NCI-H1694 treated with DMSO at 0.1 percent for 48 hours (cell line): ENCODE measurements at regions not wholly inside any gene's neighbourhood (a gene's known extent, or its start where the extent isn't known, plus 50 kb on each side); places are given as distances from the start of the nearest gene placed in this dataset.

Experiments
- DNase-seq: peaks from one replicate; lab custom pipeline; 2025; lab: John Stamatoyannopoulos, UW

- no peak for DNase-seq
Observed at GRCh38 chr3:71850654-71851053, 65.7 kb upstream of the PROK2 start.

- DNase-seq = no peak
Observed at GRCh38 chr3:71849681-71850080, 64.7 kb upstream of the PROK2 start.

- DNase-seq = no peak
Observed at GRCh38 chr3:71847794-71848193, 62.8 kb upstream of the PROK2 start.

- DNase-seq = no peak
Observed at GRCh38 chr3:71846185-71846584, 61.2 kb upstream of the PROK2 start.

GRCh38 chr3:71843071-71843470 lies 58.1 kb upstream of the PROK2 start:
- no peak for DNase-seq

GRCh38 chr3:71838406-71838805 lies 53.5 kb upstream of the PROK2 start:
- DNase-seq = no peak
